ENCODE measurements at regions not wholly inside any gene's neighbourhood (a gene's known extent, or its start where the extent isn't known, plus 50 kb on each side); places are given as distances from the start of the nearest gene placed in this dataset.

DNA sequence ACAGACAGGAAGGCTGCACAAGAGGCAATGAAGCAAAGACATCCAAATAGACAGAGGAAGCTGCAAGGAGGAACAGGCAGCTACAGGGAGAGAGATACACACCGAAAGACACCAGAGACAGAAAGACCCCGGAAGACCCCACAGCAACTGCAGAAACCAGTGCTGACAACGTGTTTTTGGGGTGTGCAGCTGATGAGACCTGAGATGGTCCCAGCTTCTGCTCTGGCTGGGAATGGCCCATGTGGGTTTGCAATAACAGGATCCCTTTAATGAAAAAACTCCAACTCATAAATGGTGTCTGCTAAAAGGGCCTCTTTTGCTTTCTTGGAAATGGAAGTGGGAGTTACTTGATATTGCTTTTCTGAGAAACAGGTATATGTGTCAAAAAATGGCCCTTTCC is 101.5 kb upstream of the CDH11 start:
- H4K20me1 ChIP-seq (ENCODE audit: insufficient read depth, low read length) = no peaks in the 10 kb centered on the region
- H3K9ac ChIP-seq (ENCODE audit: low read depth, low read length) = no peak overlapping the region
- no peak overlapping the region for H3K4me3 ChIP-seq (ENCODE audit: insufficient read depth, low read depth, low read length)
- no peak overlapping the region; the same call in 1 of the 2 replicates for H4K91ac ChIP-seq (ENCODE audit: insufficient read depth, low read depth, low read length)
- H3K36me3 ChIP-seq (ENCODE audit: control insufficient read depth, insufficient read depth, low read length) = no peaks in the 10 kb centered on the region
- no peak overlapping the region for H2AFZ ChIP-seq (replicated peaks; ENCODE audit: low read length, poor library complexity)
- dilution Hi-C loops (cut with HindIII; ENCODE audit: low sequenced_read_pairs, unreplicated experiment) = no loop called here
- ATAC-seq (ENCODE audit: low read depth) (no peak), DNase-seq (no peak)
- H3K23ac ChIP-seq (ENCODE audit: low read depth, low read length) = no peak overlapping the region
- intact Hi-C loops (cut with micrococcal nuclease) = no loop called here
- no peak overlapping the region for H2AK5ac ChIP-seq (ENCODE audit: low read depth, low read length)
- H3K4ac ChIP-seq (ENCODE audit: low read depth, low read length) = no peak overlapping the region; the same call in 1 of the 2 replicates
- ChIA-PET CTCF (no interaction called here), POLR2A (ENCODE audit: unreplicated experiment) (no interaction called here)
- H3K79me1 ChIP-seq (ENCODE audit: low read depth in 1 of 2, low read length in 2 of 2) = no peaks in the 10 kb centered on the region
- 0 out of 3 replicates have a peak overlapping the region, but pooled peaks have one; percentile 4 for H2BK15ac ChIP-seq (ENCODE audit: low read depth, low read length)
- no peak overlapping the region for H2BK5ac ChIP-seq (ENCODE audit: low read depth, low read length, poor library complexity, severe bottlenecking)
- no peak overlapping the region for H3K4me2 ChIP-seq (ENCODE audit: low read depth, low read length)
- H3K27ac ChIP-seq (ENCODE audit: insufficient read depth, low read length) = no peak overlapping the region
- WGBS, 2 experiments (ENCODE audit: extremely low coverage in 2 of 2, insufficient read length in 1 of 2) = 69% methylated on average over 2 of the region's 3 CpGs; no CpG with 5 or more reads in 1 of the 2 experiments
- H3K9me1 ChIP-seq (ENCODE audit: insufficient read depth, low read length) = no peaks in the 10 kb centered on the region
- H3K18ac ChIP-seq (ENCODE audit: low read depth, low read length) = no peak overlapping the region
- H3K56ac ChIP-seq (ENCODE audit: extremely low read depth, insufficient read depth, low read length) = no peak overlapping the region
- BruUV-seq (replicated peaks) = no TSS peak
- TF ChIP-seq NFE2L2 (IDR thresholded peaks at IDR 0.05; ENCODE audit: low read depth, low read length) (no peak), RCOR1 (IDR thresholded peaks at IDR 0.05; ENCODE audit: insufficient replicate concordance, low read length) (no peak), RAD21 (IDR thresholded peaks at IDR 0.05; ENCODE audit: low read length) (no peak), MAFK (IDR thresholded peaks at IDR 0.05; ENCODE audit: low read depth, low read length) (no peak), POLR2A (IDR thresholded peaks at IDR 0.05; ENCODE audit: low read depth, low read length) (no peak), BHLHE40 (IDR thresholded peaks at IDR 0.05; ENCODE audit: low read depth, low read length) (no peak), CEBPB (IDR thresholded peaks at IDR 0.05; ENCODE audit: low read depth, low read length) (no peak), MAZ (IDR thresholded peaks at IDR 0.05; ENCODE audit: borderline replicate concordance, low read depth, low read length) (no peak), FOS (IDR thresholded peaks at IDR 0.05; ENCODE audit: low read depth, low read length) (no peak), MXI1 (IDR thresholded peaks at IDR 0.05; ENCODE audit: borderline replicate concordance, low read depth, low read length) (no peak), RFX5 (IDR thresholded peaks at IDR 0.05; ENCODE audit: low read depth, low read length) (no peak), CHD1 (IDR thresholded peaks at IDR 0.05; ENCODE audit: low read depth, low read length) (no peak)
- TF ChIP-seq, protein P1, sequence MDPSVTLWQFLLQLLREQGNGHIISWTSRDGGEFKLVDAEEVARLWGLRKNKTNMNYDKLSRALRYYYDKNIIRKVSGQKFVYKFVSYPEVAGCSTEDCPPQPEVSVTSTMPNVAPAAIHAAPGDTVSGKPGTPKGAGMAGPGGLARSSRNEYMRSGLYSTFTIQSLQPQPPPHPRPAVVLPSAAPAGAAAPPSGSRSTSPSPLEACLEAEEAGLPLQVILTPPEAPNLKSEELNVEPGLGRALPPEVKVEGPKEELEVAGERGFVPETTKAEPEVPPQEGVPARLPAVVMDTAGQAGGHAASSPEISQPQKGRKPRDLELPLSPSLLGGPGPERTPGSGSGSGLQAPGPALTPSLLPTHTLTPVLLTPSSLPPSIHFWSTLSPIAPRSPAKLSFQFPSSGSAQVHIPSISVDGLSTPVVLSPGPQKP (IDR thresholded peaks at IDR 0.05; ENCODE audit: borderline replicate concordance, low read depth, low read length) = no peak
- TF ChIP-seq, protein P2, sequence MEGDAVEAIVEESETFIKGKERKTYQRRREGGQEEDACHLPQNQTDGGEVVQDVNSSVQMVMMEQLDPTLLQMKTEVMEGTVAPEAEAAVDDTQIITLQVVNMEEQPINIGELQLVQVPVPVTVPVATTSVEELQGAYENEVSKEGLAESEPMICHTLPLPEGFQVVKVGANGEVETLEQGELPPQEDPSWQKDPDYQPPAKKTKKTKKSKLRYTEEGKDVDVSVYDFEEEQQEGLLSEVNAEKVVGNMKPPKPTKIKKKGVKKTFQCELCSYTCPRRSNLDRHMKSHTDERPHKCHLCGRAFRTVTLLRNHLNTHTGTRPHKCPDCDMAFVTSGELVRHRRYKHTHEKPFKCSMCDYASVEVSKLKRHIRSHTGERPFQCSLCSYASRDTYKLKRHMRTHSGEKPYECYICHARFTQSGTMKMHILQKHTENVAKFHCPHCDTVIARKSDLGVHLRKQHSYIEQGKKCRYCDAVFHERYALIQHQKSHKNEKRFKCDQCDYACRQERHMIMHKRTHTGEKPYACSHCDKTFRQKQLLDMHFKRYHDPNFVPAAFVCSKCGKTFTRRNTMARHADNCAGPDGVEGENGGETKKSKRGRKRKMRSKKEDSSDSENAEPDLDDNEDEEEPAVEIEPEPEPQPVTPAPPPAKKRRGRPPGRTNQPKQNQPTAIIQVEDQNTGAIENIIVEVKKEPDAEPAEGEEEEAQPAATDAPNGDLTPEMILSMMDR (conservative IDR thresholded peaks at IDR 0.05; ENCODE audit: low read depth, low read length) = no peak
- H3K14ac ChIP-seq (replicated peaks; ENCODE audit: low read depth, low read length) = no peak overlapping the region
- H2BK20ac ChIP-seq (ENCODE audit: low read depth, low read length) = no peak overlapping the region; the same call in 1 of the 2 replicates
- H4K8ac ChIP-seq (ENCODE audit: low read depth in 2 of 2, low read length in 2 of 2) = no peak overlapping the region
- H3K4me1 ChIP-seq (ENCODE audit: control insufficient read depth, insufficient read depth, low read length) = no peaks in the 10 kb centered on the region
- H4K5ac ChIP-seq (ENCODE audit: low read depth, low read length) = no peak overlapping the region
- no peak overlapping the region for H2BK120ac ChIP-seq (ENCODE audit: low read depth, low read length)
- H2AK9ac ChIP-seq (replicated peaks; ENCODE audit: low read depth, low read length, poor library complexity) = no peak overlapping the region
- H3K27me3 ChIP-seq (ENCODE audit: control insufficient read depth, insufficient read depth, low read length) = no peaks in the 10 kb centered on the region
- in situ Hi-C loops (cut with MboI; ENCODE audit: low sequenced_read_pairs) = no loop called here
- H3K9me3 ChIP-seq (ENCODE audit: control insufficient read depth, insufficient read depth, low read length) = no peaks in the 10 kb centered on the region
